Mammary epithelial cell (primary cell): ENCODE measurements at regions not wholly inside any gene's neighbourhood (a gene's known extent, or its start where the extent isn't known, plus 50 kb on each side); places are given as distances from the start of the nearest gene placed in this dataset.

Experiments
- CTCF ChIP-seq, 2 donors: IDR thresholded peaks in 1 of 2; conservative IDR thresholded peaks in 1 of 2; 2 replicates each; pipeline ENCODE4 v1.5.1; 2011 to 2012; ENCODE audit warnings: inconsistent platforms in 2 of 2, low read length in 2 of 2, mild to moderate bottlenecking in 2 of 2, control low read depth in 1 of 2, low read depth in 1 of 2; ENCODE audit not compliant: insufficient read depth in 1 of 2; ENCODE audit errors: extremely low read depth in 1 of 2
- EZH2 ChIP-seq: IDR thresholded peaks from 2 replicates; pipeline ENCODE4 v1.6.1; 2012; ENCODE audit warnings: low read length, inconsistent platforms, borderline replicate concordance

- no peak for TF ChIP-seq CTCF (conservative IDR thresholded peaks at IDR 0.05 in 1 of 2, IDR thresholded peaks at IDR 0.05 in 1 of 2; ENCODE audit: extremely low read depth in 1 of 2, insufficient read depth in 1 of 2, low read depth in 1 of 2, low read length in 2 of 2)
- TF ChIP-seq EZH2: no peak
These were observed 405.3 kb upstream of the SUCLG2 start for GRCh38 chr3:68059628-68060152.
